ENCODE measurements at regions not wholly inside any gene's neighbourhood (a gene's known extent, or its start where the extent isn't known, plus 50 kb on each side); places are given as distances from the start of the nearest gene placed in this dataset.

DNA sequence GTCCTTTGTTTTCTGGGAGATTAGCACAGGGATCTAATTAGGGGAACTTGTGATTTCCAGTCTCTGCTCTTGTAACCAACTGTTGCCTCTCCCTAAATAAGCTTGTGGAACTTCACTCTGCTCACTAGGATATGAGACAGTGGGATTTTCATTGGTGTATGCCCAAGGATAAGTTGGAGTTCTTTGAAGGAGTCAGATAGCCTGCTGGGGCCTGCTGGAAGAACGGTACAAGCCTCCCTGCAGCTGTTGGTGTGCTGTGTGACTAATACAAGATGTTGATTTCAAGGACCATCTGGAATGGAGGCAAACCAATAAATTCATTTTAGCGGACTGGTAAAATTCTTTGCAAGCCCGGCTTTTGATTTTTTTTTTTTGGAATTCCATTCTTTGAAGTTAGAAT, 167.0 kb downstream of the AASDH start:
- no CpG with 5 or more reads among the region's 3 CpGs for WGBS (ENCODE audit: extremely low coverage, insufficient read length, low lambda C conversion rate)
- no peak overlapping the region for H3K4me3 Mint-ChIP-seq
- H3T11ph ChIP-seq (ENCODE audit: low read length) = no peak overlapping the region
- H3K4me1 ChIP-seq (ENCODE audit: insufficient read depth, low read length) = no peaks in the 10 kb centered on the region; the same call in 1 of the 2 replicates
- no peak overlapping the region for H2BK5ac ChIP-seq (ENCODE audit: insufficient read length, low read length)
- H3K36me3 Mint-ChIP-seq (ENCODE audit: insufficient read depth in 1 of 3, low read depth in 3 of 3) = peaks cover 6 to 39% (median 18%) of the 10 kb centered on the region in 3 experiments
- H3K27ac ChIP-seq (ENCODE audit: insufficient read length, low read depth, low read length) = no peak overlapping the region
- H3K9me3 ChIP-seq (ENCODE audit: control insufficient read depth, low read depth, low read length) = no peaks in the 10 kb centered on the region
- H2BK120ac ChIP-seq (ENCODE audit: low read depth, low read length, poor library complexity, severe bottlenecking) = no peak overlapping the region
- H3K4me1 Mint-ChIP-seq = peaks cover 36 to 38% of the 10 kb centered on the region in 2 experiments
- H2BK20ac ChIP-seq (ENCODE audit: low read depth, low read length, poor library complexity, severe bottlenecking) = no peak overlapping the region
- H3K14ac ChIP-seq (ENCODE audit: insufficient read depth, low read length) = no peak overlapping the region
- H4K8ac ChIP-seq (replicated peaks; ENCODE audit: insufficient read length, low read depth, low read length) = no peak overlapping the region
- H3K79me1 ChIP-seq (ENCODE audit: insufficient read depth, low read depth, low read length, poor library complexity, severe bottlenecking) = no peaks in the 10 kb centered on the region
- H2BK15ac ChIP-seq (ENCODE audit: low read depth, low read length) = no peak overlapping the region
- H3K56ac ChIP-seq (ENCODE audit: insufficient read length, low read depth, low read length) = no peak overlapping the region
- H2AFZ ChIP-seq (ENCODE audit: low read length) = no peak overlapping the region
- no peak overlapping the region for H4K91ac ChIP-seq (ENCODE audit: insufficient read length, low read depth, low read length)
- no peak overlapping the region for H3K27ac Mint-ChIP-seq
- H3K79me2 ChIP-seq (ENCODE audit: insufficient read depth, low read length) = no peaks in the 10 kb centered on the region
- no peak overlapping the region for H3K9ac ChIP-seq (ENCODE audit: extremely low read depth, insufficient read length, low read length)
- H3K23ac ChIP-seq (ENCODE audit: insufficient read length, low read depth, low read length) = no peak overlapping the region
- H2BK12ac ChIP-seq (ENCODE audit: insufficient read length, low read depth, low read length) = no peak overlapping the region
- H3K4ac ChIP-seq (ENCODE audit: low read depth, low read length) = no peak overlapping the region
- no peak for DNase-seq
- H2AK5ac ChIP-seq (ENCODE audit: insufficient read length, low read length) = no peak overlapping the region
- H3K27me3 Mint-ChIP-seq (ENCODE audit: low read depth) = peaks cover 13% of the 10 kb centered on the region
- no peak overlapping the region for H4K5ac ChIP-seq (ENCODE audit: insufficient read length, low read depth, low read length)
- no peaks in the 10 kb centered on the region for H3K27me3 ChIP-seq (ENCODE audit: insufficient read depth, low read length)
- no peaks in the 10 kb centered on the region for H4K20me1 ChIP-seq (ENCODE audit: control insufficient read depth, insufficient read depth, insufficient read length)
- H3K18ac ChIP-seq (ENCODE audit: insufficient read length, low read depth, low read length) = no peak overlapping the region
- peaks cover 19 to 22% of the 10 kb centered on the region in 2 experiments; a peak in 4 of 5 replicates for H3K9me3 Mint-ChIP-seq
- no peak overlapping the region for H3K4me2 ChIP-seq (ENCODE audit: insufficient read depth, insufficient read length, low read length)
- no peaks in the 10 kb centered on the region for H3K23me2 ChIP-seq (ENCODE audit: insufficient read length, low read depth, low read length, poor library complexity, severe bottlenecking)
- TF ChIP-seq, protein P1, sequence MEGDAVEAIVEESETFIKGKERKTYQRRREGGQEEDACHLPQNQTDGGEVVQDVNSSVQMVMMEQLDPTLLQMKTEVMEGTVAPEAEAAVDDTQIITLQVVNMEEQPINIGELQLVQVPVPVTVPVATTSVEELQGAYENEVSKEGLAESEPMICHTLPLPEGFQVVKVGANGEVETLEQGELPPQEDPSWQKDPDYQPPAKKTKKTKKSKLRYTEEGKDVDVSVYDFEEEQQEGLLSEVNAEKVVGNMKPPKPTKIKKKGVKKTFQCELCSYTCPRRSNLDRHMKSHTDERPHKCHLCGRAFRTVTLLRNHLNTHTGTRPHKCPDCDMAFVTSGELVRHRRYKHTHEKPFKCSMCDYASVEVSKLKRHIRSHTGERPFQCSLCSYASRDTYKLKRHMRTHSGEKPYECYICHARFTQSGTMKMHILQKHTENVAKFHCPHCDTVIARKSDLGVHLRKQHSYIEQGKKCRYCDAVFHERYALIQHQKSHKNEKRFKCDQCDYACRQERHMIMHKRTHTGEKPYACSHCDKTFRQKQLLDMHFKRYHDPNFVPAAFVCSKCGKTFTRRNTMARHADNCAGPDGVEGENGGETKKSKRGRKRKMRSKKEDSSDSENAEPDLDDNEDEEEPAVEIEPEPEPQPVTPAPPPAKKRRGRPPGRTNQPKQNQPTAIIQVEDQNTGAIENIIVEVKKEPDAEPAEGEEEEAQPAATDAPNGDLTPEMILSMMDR (conservative IDR thresholded peaks at IDR 0.05) = no peak

All from H9 (cell line).